GM23338 (cell line): ENCODE measurements at regions not wholly inside any gene's neighbourhood (a gene's known extent, or its start where the extent isn't known, plus 50 kb on each side); places are given as distances from the start of the nearest gene placed in this dataset.

Experiments
- ATAC-seq: fragments of 200-7000 bp; cut with Tn5 transposase; 3 replicates; pipeline ENCODE4 v1.9.1; 2020
- DNase-seq: peaks from one replicate; pipeline ENCODE4 v3.0.0-alpha.2; 2015; ENCODE audit warnings: low spot score
- H2AFZ ChIP-seq: fragments of 200-600 bp; sonication (generic); 2 replicates; pipeline ENCODE4 v1.8.0; 2016; ENCODE audit warnings: antibody characterized with exemption, mild to moderate bottlenecking, moderate library complexity
- H3F3A ChIP-seq: fragments of 200-600 bp; sonication (generic); replicated peaks from 2 replicates; pipeline ENCODE4 v1.8.0; 2017; ENCODE audit warnings: antibody characterized with exemption, mixed run types, low read depth
- H3K27ac ChIP-seq: fragments of 200-600 bp; sonication (generic); 2 replicates; pipeline ENCODE4 v1.6.1; 2016; ENCODE audit warnings: low read depth
- H3K27me3 ChIP-seq: fragments of 200-600 bp; sonication (generic); 2 replicates; pipeline ENCODE4 v1.8.0; 2016; ENCODE audit warnings: mild to moderate bottlenecking, mixed run types, moderate library complexity; ENCODE audit not compliant: insufficient read depth
- H3K36me3 ChIP-seq: fragments of 200-600 bp; sonication (generic); 2 replicates; pipeline ENCODE4 v1.8.0; 2016; ENCODE audit warnings: mild to moderate bottlenecking; ENCODE audit not compliant: insufficient read depth
- H3K4me1 ChIP-seq: fragments of 200-600 bp; sonication (generic); 2 replicates; pipeline ENCODE4 v1.8.0; 2016; ENCODE audit warnings: mild to moderate bottlenecking, moderate library complexity; ENCODE audit not compliant: insufficient read depth
- H3K4me2 ChIP-seq: fragments of 200-600 bp; sonication (generic); 2 replicates; pipeline ENCODE4 v1.7.1; 2017; ENCODE audit warnings: mixed run types
- H3K4me3 ChIP-seq: fragments of 200-600 bp; sonication (generic); 2 replicates; pipeline ENCODE4 v1.6.1; 2016; ENCODE audit warnings: mixed run types
- H3K79me2 ChIP-seq: fragments of 200-600 bp; sonication (generic); replicated peaks from 2 replicates; pipeline ENCODE4 v1.8.0; 2017; ENCODE audit warnings: mild to moderate bottlenecking; ENCODE audit not compliant: insufficient read depth
- H3K9me2 ChIP-seq: fragments of 200-600 bp; sonication (generic); 2 replicates; pipeline ENCODE4 v1.8.0; 2017; ENCODE audit not compliant: insufficient read depth
- H4K20me1 ChIP-seq: fragments of 200-600 bp; sonication (generic); replicated peaks from 2 replicates; pipeline ENCODE4 v1.8.0; 2017; ENCODE audit warnings: mild to moderate bottlenecking; ENCODE audit not compliant: insufficient read depth
- H3K27ac Mint-ChIP-seq: 2 replicates; pipeline ENCODE4 v1.8.0; 2020; ENCODE audit warnings: inconsistent platforms, mild to moderate bottlenecking, moderate library complexity, mixed read lengths
- H3K27me3 Mint-ChIP-seq: 3 replicates; pipeline ENCODE4 v1.8.0; 2022; ENCODE audit warnings: low read depth, mild to moderate bottlenecking, moderate library complexity, mixed read lengths, inconsistent platforms; ENCODE audit not compliant: insufficient read depth, poor library complexity
- H3K36me3 Mint-ChIP-seq: 3 replicates; pipeline ENCODE4 v1.8.0; 2021; ENCODE audit warnings: low read depth, mild to moderate bottlenecking, inconsistent platforms, moderate library complexity, mixed read lengths
- H3K4me1 Mint-ChIP-seq: 3 replicates; pipeline ENCODE4 v1.8.0; 2020; ENCODE audit warnings: mild to moderate bottlenecking, inconsistent platforms, mixed read lengths
- H3K4me3 Mint-ChIP-seq: 3 replicates; pipeline ENCODE4 v1.8.0; 2021; ENCODE audit warnings: moderate library complexity, mild to moderate bottlenecking, inconsistent platforms, mixed read lengths
- H3K9me3 Mint-ChIP-seq: 3 replicates; pipeline ENCODE4 v1.8.0; 2020; ENCODE audit warnings: moderate library complexity, mild to moderate bottlenecking, inconsistent platforms, mixed read lengths
- CREB1 ChIP-seq: fragments of 250-450 bp; sonication (Bioruptor Pico); IDR thresholded peaks from 2 replicates; pipeline ENCODE4 v1.5.0; 2020; ENCODE audit warnings: low read depth, mild to moderate bottlenecking, moderate library complexity
- EZH2 ChIP-seq: fragments of 200-600 bp; sonication (generic); IDR thresholded peaks from one replicate; pipeline ENCODE4 v1.8.0; 2017; ENCODE audit warnings: antibody characterized with exemption, mild to moderate bottlenecking, low read depth; ENCODE audit not compliant: unreplicated experiment
- EZH2phosphoT487 ChIP-seq: fragments of 200-600 bp; sonication (generic); IDR thresholded peaks from one replicate; pipeline ENCODE4 v1.8.1; 2018; ENCODE audit warnings: antibody characterized with exemption; ENCODE audit not compliant: unreplicated experiment
- JUNB ChIP-seq: IDR thresholded peaks from one replicate; pipeline ENCODE4 v1.6.1; 2016; ENCODE audit warnings: antibody characterized with exemption; ENCODE audit not compliant: unreplicated experiment
- POLR2AphosphoS5 ChIP-seq: IDR thresholded peaks from 2 replicates; pipeline ENCODE4 v1.6.1; 2016; ENCODE audit warnings: antibody characterized with exemption, low read depth
- STAT1 ChIP-seq: IDR thresholded peaks from one replicate; pipeline ENCODE4 v1.6.1; 2016; ENCODE audit warnings: antibody characterized with exemption; ENCODE audit not compliant: unreplicated experiment
- ZNF114 ChIP-seq: fragments of 250-450 bp; sonication (Bioruptor Pico); IDR thresholded peaks from 2 replicates; pipeline ENCODE4 v1.5.0; 2020; ENCODE audit warnings: mild to moderate bottlenecking, moderate library complexity
- ZNF331 ChIP-seq: fragments of 250-450 bp; sonication (Bioruptor Pico); IDR thresholded peaks from 2 replicates; pipeline ENCODE4 v1.5.0; 2020; ENCODE audit warnings: low read depth, mild to moderate bottlenecking, moderate library complexity
- TF ChIP-seq, protein P1 (sequence below): IDR thresholded peaks from one replicate; pipeline ENCODE4 v1.6.1; 2018; ENCODE audit warnings: antibody characterized with exemption; ENCODE audit not compliant: unreplicated experiment
- TF ChIP-seq, protein P2 (sequence below): fragments of 250-450 bp; sonication (Bioruptor Pico); IDR thresholded peaks from 2 replicates; pipeline ENCODE4 v1.5.0; 2020; ENCODE audit warnings: mild to moderate bottlenecking, moderate library complexity
- TF ChIP-seq, protein P3 (sequence below), 2 experiments: fragments of 200-600 bp in 1 of 2; sonication (generic) in 1 of 2; conservative IDR thresholded peaks; 2 replicates each; pipeline versions ENCODE4 v1.5.1 to v1.6.1; 2016 to 2017; ENCODE audit warnings: antibody characterized with exemption in 2 of 2, low read depth in 2 of 2, mild to moderate bottlenecking in 2 of 2, moderate library complexity in 1 of 2

DNA sequence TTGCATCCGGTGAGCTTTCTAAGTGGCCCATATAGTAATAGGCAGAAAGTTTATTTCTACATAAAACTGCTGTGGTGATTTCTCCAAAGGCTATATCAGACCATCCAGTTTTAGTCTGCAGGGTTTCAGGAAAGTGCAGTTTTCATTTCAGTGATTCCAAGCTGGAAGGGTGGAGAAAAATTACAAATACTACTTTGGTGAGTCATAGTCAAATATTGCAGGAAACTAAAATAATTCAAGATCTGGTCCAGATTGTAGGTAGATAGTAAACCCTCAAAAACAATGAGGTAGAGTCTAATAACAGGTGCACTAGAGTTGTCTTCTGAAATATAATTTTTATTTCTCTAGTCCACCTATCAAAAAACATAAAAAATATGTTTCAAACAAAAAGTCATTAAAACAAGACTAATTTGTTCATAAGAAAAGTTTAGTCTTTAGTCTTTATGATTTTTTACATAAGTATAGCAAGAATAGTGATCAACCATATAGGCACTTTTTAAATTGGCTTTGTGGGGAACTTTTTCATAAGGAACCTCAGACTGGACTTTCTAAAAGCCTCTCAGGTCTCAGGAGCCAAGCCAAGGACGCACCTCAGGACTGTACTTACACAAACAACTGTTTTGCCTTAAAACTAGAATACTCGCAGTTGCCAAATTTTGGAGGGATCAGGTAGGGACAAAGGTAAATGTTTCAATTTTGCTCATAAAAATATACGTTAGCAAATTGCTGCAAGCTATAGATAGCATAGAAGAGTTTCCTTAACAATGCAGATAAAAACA, 101.8 kb upstream of the TLR3 start:
- TF ChIP-seq POLR2AphosphoS5 (no peak), EZH2phosphoT487 (no peak), EZH2 (no peak), ZNF331 (CRISPR knock-in tag) (no peak), CREB1 (CRISPR knock-in tag) (no peak), ZNF114 (CRISPR knock-in tag) (no peak), STAT1 (no peak), JUNB (no peak)
- TF ChIP-seq, protein P1, sequence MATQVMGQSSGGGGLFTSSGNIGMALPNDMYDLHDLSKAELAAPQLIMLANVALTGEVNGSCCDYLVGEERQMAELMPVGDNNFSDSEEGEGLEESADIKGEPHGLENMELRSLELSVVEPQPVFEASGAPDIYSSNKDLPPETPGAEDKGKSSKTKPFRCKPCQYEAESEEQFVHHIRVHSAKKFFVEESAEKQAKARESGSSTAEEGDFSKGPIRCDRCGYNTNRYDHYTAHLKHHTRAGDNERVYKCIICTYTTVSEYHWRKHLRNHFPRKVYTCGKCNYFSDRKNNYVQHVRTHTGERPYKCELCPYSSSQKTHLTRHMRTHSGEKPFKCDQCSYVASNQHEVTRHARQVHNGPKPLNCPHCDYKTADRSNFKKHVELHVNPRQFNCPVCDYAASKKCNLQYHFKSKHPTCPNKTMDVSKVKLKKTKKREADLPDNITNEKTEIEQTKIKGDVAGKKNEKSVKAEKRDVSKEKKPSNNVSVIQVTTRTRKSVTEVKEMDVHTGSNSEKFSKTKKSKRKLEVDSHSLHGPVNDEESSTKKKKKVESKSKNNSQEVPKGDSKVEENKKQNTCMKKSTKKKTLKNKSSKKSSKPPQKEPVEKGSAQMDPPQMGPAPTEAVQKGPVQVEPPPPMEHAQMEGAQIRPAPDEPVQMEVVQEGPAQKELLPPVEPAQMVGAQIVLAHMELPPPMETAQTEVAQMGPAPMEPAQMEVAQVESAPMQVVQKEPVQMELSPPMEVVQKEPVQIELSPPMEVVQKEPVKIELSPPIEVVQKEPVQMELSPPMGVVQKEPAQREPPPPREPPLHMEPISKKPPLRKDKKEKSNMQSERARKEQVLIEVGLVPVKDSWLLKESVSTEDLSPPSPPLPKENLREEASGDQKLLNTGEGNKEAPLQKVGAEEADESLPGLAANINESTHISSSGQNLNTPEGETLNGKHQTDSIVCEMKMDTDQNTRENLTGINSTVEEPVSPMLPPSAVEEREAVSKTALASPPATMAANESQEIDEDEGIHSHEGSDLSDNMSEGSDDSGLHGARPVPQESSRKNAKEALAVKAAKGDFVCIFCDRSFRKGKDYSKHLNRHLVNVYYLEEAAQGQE = no peak
- TF ChIP-seq, protein P2, sequence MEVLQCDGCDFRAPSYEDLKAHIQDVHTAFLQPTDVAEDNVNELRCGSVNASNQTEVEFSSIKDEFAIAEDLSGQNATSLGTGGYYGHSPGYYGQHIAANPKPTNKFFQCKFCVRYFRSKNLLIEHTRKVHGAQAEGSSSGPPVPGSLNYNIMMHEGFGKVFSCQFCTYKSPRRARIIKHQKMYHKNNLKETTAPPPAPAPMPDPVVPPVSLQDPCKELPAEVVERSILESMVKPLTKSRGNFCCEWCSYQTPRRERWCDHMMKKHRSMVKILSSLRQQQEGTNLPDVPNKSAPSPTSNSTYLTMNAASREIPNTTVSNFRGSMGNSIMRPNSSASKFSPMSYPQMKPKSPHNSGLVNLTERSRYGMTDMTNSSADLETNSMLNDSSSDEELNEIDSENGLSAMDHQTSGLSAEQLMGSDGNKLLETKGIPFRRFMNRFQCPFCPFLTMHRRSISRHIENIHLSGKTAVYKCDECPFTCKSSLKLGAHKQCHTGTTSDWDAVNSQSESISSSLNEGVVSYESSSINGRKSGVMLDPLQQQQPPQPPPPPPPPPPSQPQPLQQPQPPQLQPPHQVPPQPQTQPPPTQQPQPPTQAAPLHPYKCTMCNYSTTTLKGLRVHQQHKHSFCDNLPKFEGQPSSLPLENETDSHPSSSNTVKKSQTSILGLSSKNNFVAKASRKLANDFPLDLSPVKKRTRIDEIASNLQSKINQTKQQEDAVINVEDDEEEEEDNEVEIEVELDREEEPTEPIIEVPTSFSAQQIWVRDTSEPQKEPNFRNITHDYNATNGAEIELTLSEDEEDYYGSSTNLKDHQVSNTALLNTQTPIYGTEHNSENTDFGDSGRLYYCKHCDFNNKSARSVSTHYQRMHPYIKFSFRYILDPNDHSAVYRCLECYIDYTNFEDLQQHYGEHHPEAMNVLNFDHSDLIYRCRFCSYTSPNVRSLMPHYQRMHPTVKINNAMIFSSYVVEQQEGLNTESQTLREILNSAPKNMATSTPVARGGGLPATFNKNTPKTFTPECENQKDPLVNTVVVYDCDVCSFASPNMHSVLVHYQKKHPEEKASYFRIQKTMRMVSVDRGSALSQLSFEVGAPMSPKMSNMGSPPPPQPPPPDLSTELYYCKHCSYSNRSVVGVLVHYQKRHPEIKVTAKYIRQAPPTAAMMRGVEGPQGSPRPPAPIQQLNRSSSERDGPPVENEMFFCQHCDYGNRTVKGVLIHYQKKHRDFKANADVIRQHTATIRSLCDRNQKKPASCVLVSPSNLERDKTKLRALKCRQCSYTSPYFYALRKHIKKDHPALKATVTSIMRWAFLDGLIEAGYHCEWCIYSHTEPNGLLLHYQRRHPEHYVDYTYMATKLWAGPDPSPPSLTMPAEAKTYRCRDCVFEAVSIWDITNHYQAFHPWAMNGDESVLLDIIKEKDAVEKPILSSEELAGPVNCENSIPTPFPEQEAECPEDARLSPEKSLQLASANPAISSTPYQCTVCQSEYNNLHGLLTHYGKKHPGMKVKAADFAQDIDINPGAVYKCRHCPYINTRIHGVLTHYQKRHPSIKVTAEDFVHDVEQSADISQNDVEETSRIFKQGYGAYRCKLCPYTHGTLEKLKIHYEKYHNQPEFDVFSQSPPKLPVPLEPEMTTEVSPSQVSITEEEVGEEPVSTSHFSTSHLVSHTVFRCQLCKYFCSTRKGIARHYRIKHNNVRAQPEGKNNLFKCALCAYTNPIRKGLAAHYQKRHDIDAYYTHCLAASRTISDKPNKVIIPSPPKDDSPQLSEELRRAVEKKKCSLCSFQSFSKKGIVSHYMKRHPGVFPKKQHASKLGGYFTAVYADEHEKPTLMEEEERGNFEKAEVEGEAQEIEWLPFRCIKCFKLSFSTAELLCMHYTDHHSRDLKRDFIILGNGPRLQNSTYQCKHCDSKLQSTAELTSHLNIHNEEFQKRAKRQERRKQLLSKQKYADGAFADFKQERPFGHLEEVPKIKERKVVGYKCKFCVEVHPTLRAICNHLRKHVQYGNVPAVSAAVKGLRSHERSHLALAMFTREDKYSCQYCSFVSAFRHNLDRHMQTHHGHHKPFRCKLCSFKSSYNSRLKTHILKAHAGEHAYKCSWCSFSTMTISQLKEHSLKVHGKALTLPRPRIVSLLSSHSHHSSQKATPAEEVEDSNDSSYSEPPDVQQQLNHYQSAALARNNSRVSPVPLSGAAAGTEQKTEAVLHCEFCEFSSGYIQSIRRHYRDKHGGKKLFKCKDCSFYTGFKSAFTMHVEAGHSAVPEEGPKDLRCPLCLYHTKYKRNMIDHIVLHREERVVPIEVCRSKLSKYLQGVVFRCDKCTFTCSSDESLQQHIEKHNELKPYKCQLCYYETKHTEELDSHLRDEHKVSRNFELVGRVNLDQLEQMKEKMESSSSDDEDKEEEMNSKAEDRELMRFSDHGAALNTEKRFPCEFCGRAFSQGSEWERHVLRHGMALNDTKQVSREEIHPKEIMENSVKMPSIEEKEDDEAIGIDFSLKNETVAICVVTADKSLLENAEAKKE = no peak
- TF ChIP-seq, protein P3, sequence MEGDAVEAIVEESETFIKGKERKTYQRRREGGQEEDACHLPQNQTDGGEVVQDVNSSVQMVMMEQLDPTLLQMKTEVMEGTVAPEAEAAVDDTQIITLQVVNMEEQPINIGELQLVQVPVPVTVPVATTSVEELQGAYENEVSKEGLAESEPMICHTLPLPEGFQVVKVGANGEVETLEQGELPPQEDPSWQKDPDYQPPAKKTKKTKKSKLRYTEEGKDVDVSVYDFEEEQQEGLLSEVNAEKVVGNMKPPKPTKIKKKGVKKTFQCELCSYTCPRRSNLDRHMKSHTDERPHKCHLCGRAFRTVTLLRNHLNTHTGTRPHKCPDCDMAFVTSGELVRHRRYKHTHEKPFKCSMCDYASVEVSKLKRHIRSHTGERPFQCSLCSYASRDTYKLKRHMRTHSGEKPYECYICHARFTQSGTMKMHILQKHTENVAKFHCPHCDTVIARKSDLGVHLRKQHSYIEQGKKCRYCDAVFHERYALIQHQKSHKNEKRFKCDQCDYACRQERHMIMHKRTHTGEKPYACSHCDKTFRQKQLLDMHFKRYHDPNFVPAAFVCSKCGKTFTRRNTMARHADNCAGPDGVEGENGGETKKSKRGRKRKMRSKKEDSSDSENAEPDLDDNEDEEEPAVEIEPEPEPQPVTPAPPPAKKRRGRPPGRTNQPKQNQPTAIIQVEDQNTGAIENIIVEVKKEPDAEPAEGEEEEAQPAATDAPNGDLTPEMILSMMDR (conservative IDR thresholded peaks at IDR 0.05; ENCODE audit: low read depth in 2 of 2) = no peak
- DNase-seq (no peak), ATAC-seq (no peak)
- no peaks in the 10 kb centered on the region for H3K4me1 ChIP-seq
- H3K4me3 ChIP-seq = no peak overlapping the region
- H3K27me3 Mint-ChIP-seq = peaks cover 4% of the 10 kb centered on the region
- 0 out of 2 replicates have a peak overlapping the region, but pooled peaks have one; percentile 33 for H2AFZ ChIP-seq
- peaks cover 12% of the 10 kb centered on the region for H3K36me3 Mint-ChIP-seq
- 0 out of 2 replicates have a peak, but pooled peaks cover 4% of the 10 kb centered on the region for H3K36me3 ChIP-seq
- H3K9me2 ChIP-seq = no peaks in the 10 kb centered on the region
- peaks cover 11% of the 10 kb centered on the region for H3K9me3 Mint-ChIP-seq
- H3K27ac ChIP-seq = no peak overlapping the region
- no peaks in the 10 kb centered on the region for H3F3A ChIP-seq
- no peaks in the 10 kb centered on the region for H3K79me2 ChIP-seq
- H4K20me1 ChIP-seq = no peaks in the 10 kb centered on the region
- H3K4me1 Mint-ChIP-seq = peaks cover 7% of the 10 kb centered on the region
- H3K27me3 ChIP-seq = no peaks in the 10 kb centered on the region
- H3K27ac Mint-ChIP-seq = no peak overlapping the region
- H3K4me3 Mint-ChIP-seq = no peak overlapping the region
- no peak overlapping the region for H3K4me2 ChIP-seq
